Esophagus squamous epithelium (tissue), 4 donors: ENCODE measurements at regions not wholly inside any gene's neighbourhood (a gene's known extent, or its start where the extent isn't known, plus 50 kb on each side); places are given as distances from the start of the nearest gene placed in this dataset.

Experiments used
- CTCF ChIP-seq, 6 experiments: fragments of 450-650 bp in 4 of 6; fragments of 200-600 bp in 2 of 6; sonication (generic) in 2 of 6; IDR thresholded peaks; one replicate each; pipeline ENCODE4 v1.5.1; 2016 to 2019; ENCODE audit warnings: antibody characterized with exemption in 6 of 6, mild to moderate bottlenecking in 4 of 6, moderate library complexity in 4 of 6
- POLR2A ChIP-seq, 4 donors: fragments of 450-650 bp; IDR thresholded peaks; one replicate each; pipeline ENCODE4 v1.6.1; 2017; ENCODE audit warnings: antibody characterized with exemption in 4 of 4, mild to moderate bottlenecking in 4 of 4, moderate library complexity in 3 of 4

- TF ChIP-seq CTCF (IDR thresholded peaks at IDR 0.05): no peak
- no peak for TF ChIP-seq POLR2A (IDR thresholded peaks at IDR 0.05)
Measured at GRCh38 chr1:185376840-185377635, 60.0 kb upstream of the IVNS1ABP start.
